Stimulated activated CD8-positive, alpha-beta memory T cell treated with anti-CD3 and anti-CD28 coated beads, Interleukin-12 subunit alpha, Interleukin-12 subunit beta, amount 100 ng/mL, for 24 hours (primary cell): ENCODE measurements at regions not wholly inside any gene's neighbourhood (a gene's known extent, or its start where the extent isn't known, plus 50 kb on each side); places are given as distances from the start of the nearest gene placed in this dataset.

Experiments
- DNase-seq: peaks from one replicate; pipeline ENCODE4 v3.0.0-alpha.2; 2020; ENCODE audit errors: extremely low read depth

GRCh38 chr17:77501751-77502625, 361.2 kb downstream of the SEC14L1 start:
- no peak for DNase-seq

DNA sequence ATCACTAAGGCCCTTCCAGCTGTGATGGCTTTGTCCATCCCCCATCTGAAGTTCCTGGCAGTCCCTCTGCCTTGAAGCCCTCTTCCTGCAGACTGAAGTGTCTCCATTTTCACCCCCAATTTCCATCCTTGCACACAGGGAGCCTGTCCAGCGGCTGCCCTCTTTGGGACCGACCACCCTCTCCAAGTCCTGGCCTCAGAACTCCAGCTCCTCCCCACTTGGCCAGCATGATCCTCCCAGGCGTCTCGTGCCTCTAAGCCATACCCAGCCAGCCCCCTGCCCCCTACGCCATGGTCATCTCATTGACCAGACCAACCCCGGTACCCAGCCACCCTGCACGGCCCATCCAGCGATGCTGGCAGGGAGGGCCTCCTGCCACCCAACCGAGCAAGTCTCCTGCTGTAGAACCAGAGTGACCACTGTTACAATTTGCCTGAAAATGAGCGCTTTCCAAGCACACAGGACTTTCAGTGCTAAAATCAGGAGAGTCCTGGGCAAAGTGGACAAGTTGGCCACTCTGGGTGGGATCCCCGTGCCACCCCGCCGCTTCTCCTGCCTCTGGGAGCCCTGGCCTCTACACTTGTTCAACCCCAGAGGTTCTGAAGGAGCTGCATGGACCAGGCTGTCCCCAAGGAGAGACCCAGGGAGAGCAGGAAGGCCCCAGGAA, 362.0 kb downstream of the SEC14L1 start:
- DNase-seq, result no peak

GRCh38 chr17:77503293-77503655, 362.5 kb downstream of the SEC14L1 start:
- no peak for DNase-seq

DNA sequence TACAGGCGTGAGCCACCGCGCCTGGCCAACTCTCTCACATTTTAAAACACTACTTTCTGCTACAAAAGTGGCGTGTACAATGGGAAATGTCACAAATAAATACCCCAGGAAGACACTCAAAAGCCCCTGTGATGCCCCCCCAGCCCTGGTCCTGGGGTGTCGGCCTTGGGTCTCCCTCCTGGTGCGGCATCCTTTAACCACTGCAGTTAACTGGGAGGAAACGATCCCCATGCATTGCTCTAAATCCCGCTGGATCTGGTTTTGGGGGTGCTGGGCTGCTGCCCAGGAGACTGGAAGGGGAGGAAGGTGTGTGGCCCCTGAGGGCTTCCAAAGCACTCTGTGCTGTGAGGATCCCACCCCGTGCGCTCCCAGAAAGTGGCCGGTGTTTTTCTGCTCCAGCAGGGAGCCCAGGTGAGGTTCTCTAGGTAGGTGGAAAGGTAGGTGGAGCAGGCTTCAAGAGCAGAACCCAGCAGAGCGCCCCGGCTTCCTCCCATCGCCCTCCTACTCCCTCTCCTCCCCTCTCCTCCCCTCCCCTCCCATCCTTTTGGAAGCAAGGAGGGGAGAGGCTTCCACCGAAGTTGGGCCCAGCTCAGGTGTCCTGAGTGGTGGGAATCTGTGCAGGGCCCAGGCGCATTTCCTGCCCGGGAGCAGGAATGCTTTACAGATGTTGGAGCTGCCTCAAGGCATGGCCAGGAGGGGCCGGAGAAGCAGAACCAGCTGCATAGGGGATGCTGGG, 363.3 kb downstream of the SEC14L1 start:
- DNase-seq, result no peak

- DNase-seq, result no peak
These were observed 363.9 kb downstream of the SEC14L1 start for GRCh38 chr17:77504652-77505155.

- no peak for DNase-seq
These were observed 364.4 kb downstream of the SEC14L1 start for GRCh38 chr17:77505181-77505639.

- DNase-seq, result no peak
These were observed 365.7 kb downstream of the SEC14L1 start for GRCh38 chr17:77506371-77506991.

- no peak for DNase-seq
These were observed 366.5 kb downstream of the SEC14L1 start for GRCh38 chr17:77507111-77507885.

- DNase-seq, result no peak
These were observed 367.4 kb downstream of the SEC14L1 start for GRCh38 chr17:77508047-77508715.

DNA sequence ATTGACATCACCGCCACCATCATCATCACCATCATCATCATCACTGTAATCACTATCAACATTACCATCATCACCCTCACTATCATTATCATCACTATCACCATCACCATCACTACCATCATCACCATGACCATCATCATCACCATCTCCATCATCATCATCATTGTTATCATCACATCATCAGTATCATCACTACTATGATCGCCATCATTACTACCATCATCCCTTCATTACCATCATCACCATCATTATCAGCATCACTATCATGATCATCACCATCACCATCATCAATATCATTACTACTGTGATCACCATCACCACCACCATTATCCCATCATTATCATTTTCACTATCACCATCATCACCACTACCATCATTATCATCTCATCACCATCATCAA, 368.3 kb downstream of the SEC14L1 start:
- DNase-seq, result no peak

DNA sequence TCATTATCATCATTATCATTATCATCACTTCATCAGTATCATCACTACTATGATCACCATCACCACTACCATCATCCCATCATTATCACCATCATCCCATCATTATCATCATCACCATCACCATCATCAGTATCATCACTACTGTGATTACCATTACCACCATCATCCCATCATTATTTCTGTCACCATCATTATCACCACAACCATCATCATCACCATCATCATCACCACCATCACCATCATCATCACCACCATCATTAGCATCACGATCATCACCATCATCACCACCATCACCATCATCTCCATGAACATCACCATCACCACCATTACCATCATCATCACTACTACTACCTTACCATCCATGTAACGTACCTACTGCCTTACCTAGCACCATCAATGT, 368.8 kb downstream of the SEC14L1 start:
- DNase-seq, result no peak

DNA sequence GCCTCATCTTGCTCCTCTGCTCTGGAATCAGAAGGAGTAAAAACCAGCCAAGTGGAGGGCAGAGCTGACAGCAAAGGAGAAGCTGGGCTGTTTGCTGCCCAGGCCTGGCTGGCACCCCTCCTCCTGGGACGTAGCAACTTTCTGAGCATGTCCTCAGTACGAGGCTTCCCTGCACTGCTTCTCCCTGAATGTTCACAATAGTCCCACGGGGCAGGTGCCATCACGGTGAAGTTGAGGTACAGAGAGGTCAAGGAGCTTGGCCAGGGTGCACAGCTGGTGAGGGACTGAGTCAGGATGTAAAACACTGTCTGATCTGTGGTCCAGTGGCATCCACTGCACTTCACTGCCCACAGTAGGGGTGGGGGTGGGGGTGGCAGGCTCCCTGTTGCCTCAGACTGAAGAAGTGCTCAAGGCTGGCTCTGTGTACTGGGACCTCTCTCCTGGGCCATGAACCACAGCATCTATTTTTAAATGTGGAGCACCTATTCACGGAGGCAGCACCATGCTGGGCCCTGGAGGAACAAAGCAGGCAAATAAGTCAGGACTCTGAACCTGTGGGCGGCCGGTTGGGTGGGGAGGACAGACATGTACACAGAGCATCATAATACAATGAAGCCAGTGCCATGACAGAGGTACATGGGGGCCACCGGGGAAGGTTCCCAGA, 369.5 kb downstream of the SEC14L1 start:
- DNase-seq, result no peak

GRCh38 chr17:77511514-77512061, 370.8 kb downstream of the SEC14L1 start:
- DNase-seq, result no peak

DNA sequence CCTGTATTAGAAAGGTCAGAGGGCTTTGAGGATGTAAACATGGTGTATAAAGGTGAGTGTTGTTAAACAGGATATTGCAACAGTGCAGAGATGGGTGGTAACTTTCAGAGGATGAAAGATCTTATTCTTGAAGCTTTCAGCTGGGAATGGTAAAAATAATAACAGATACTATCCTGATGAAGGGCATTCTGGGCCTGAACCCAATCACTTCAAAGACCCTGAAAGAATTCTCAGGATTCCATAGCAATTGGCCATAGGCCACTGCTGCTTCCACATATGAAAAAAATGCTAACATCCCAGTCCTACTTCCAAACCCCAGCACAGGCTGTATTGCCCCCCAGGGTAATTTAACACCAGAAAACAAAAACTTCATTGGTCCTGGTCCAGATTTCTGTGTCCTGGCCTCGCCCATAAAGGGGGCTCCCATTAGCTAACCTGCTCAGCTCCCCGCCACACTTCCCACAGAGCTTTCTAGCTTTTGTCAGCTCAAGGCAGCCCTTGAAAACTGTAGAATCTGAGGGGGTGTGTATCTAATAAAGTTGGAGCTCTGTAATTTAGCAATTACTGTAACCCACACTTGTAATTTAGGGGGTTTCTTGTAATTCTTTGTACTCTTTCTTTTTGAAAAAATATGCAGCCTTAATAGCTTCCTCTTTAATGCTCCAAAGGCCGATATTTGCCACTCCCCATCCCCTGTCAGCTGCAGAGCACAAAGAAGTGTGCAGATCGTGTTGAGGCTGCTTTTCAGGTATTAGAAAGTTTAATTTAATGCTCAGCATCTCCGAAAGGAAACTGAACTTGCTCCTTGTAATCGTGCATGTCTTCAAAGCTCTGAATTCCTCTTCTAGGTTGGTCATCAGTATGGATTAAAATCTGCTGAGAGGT, 371.5 kb downstream of the SEC14L1 start:
- no peak for DNase-seq

- DNase-seq, result no peak
These were observed 372.3 kb downstream of the SEC14L1 start for GRCh38 chr17:77513045-77513444.

DNA sequence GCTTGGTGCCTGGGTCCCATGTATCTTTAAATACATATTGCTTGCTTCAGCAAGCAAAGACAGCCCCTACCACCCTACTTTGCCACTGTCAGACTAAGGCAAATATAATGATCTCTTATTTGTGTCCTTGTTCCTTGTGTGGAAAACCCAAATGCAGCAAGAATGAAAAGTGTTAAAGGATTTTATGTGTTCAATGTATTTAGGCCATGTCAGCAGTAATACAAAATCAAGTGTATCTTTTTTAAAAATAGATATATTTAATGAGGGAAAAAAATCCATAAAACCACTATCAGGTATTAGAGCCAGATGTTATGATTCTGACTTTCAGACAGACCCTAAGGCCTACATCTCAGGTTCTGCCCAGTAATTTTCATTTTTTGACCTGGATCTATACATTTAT, 374.5 kb downstream of the SEC14L1 start:
- DNase-seq, result no peak

DNA sequence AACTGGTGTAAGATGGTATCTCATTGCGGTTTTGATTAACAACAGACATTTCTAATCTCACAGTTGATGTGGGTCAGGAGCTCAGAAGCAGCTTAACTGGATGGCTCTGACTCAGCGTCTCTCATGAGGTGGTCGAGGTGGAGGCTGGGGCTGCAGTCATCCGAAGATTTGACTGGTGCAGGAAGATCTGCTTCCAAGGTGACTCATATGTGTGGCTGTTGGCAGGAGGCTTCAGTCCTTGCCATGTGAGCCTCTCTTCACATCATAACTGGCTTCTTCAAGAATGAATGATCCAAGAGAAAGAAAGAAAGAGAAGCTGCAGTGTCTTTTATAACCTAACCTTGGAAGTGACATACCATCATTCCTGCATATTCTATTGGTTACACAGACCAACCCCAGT, 376.1 kb downstream of the SEC14L1 start:
- DNase-seq, result no peak

- DNase-seq, result no peak
These were observed 380.3 kb downstream of the SEC14L1 start for GRCh38 chr17:77521076-77521475.

DNA sequence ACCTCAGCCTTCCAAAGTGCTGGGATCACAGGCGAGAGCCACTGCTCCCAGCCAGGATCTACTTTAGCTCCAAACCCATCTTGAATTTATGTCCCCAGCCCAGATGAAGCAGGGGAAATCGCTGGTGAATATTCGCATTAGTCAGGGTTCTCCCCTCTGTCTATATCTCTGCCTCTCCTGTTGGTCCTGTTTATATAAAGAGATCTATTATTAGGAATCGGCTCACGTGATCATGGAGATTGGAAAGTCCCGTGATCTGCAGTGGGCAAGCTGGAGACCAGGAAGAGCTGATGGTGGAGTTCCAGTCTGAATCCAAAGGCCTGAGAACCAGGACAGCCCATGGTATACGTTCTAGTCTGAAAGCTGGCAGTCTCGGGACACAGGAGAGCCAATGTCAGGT, 382.8 kb downstream of the SEC14L1 start:
- no peak for DNase-seq
